ENCODE measurements at regions not wholly inside any gene's neighbourhood (a gene's known extent, or its start where the extent isn't known, plus 50 kb on each side); places are given as distances from the start of the nearest gene placed in this dataset.

GRCh38 chrX:43316146-43316545 is 340.0 kb upstream of the MAOA start:
- TF ChIP-seq SP1 (IDR thresholded peaks at IDR 0.05): no peak
- TF ChIP-seq BHLHE40 (IDR thresholded peaks at IDR 0.05; ENCODE audit: borderline replicate concordance): no peak
- no peak for TF ChIP-seq SUZ12 (IDR thresholded peaks at IDR 0.05)
- TF ChIP-seq NFRKB (IDR thresholded peaks at IDR 0.05): no peak
- no peak for TF ChIP-seq CTBP1 (IDR thresholded peaks at IDR 0.05; ENCODE audit: borderline replicate concordance)
- TF ChIP-seq FOXA1 (IDR thresholded peaks at IDR 0.05): no peak
- no peak for TF ChIP-seq LEF1 (IDR thresholded peaks at IDR 0.05; ENCODE audit: borderline replicate concordance)
- no peak for TF ChIP-seq FOXM1 (IDR thresholded peaks at IDR 0.05; ENCODE audit: borderline replicate concordance)
- no peak for TF ChIP-seq ELF4 (IDR thresholded peaks at IDR 0.05)
- TF ChIP-seq L3MBTL2 (conservative IDR thresholded peaks at IDR 0.05): no peak
- no peak for TF ChIP-seq HDGF (IDR thresholded peaks at IDR 0.05; ENCODE audit: borderline replicate concordance)
- no peak for TF ChIP-seq TARDBP (IDR thresholded peaks at IDR 0.05)
- TF ChIP-seq FOXK2 (IDR thresholded peaks at IDR 0.05): no peak
- no peak for TF ChIP-seq PKNOX1 (IDR thresholded peaks at IDR 0.05)
- no peak for TF ChIP-seq ZNF384 (IDR thresholded peaks at IDR 0.05)
- no peak for TF ChIP-seq ARNT (IDR thresholded peaks at IDR 0.05)
- CTCF ChIA-PET: no interaction called here
- no peak for DNase-seq (ENCODE audit: extremely low spot score)
- POLR2A ChIA-PET: no interaction called here

DNA sequence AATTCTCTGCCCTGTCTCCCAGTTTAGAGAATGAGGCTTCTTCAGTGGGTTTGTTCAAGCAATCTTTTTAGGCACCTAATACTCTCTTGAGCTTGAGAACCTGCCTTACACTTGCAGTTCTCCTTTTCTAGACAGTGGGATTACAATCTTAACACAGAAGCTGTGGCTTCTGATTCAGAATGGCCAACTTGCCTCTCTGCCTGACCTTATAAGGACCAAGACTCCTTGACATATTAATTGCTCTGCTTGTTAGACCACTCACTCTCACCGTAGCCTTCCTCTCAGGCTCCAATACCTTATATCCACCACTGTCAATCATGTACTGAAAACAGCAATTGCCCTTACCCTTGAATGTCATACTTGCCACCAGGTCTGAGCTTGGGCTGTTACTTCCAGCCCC is 338.7 kb upstream of the MAOA start:
- POLR2A ChIA-PET: no interaction called here
- no peak for DNase-seq (ENCODE audit: extremely low spot score)
- no peak for TF ChIP-seq LEF1 (IDR thresholded peaks at IDR 0.05; ENCODE audit: borderline replicate concordance)
- TF ChIP-seq ELF4 (IDR thresholded peaks at IDR 0.05): no peak
- TF ChIP-seq FOXA1 (IDR thresholded peaks at IDR 0.05): no peak
- no peak for TF ChIP-seq BHLHE40 (IDR thresholded peaks at IDR 0.05; ENCODE audit: borderline replicate concordance)
- no peak for TF ChIP-seq PKNOX1 (IDR thresholded peaks at IDR 0.05)
- TF ChIP-seq L3MBTL2 (conservative IDR thresholded peaks at IDR 0.05): no peak
- TF ChIP-seq NFRKB (IDR thresholded peaks at IDR 0.05): no peak
- no peak for TF ChIP-seq ZNF384 (IDR thresholded peaks at IDR 0.05)
- no peak for TF ChIP-seq SUZ12 (IDR thresholded peaks at IDR 0.05)
- TF ChIP-seq SP1 (IDR thresholded peaks at IDR 0.05): no peak
- TF ChIP-seq FOXK2 (IDR thresholded peaks at IDR 0.05): no peak
- no peak for TF ChIP-seq ARNT (IDR thresholded peaks at IDR 0.05)
- no peak for TF ChIP-seq HDGF (IDR thresholded peaks at IDR 0.05; ENCODE audit: borderline replicate concordance)
- TF ChIP-seq CTBP1 (IDR thresholded peaks at IDR 0.05; ENCODE audit: borderline replicate concordance): no peak
- TF ChIP-seq FOXM1 (IDR thresholded peaks at IDR 0.05; ENCODE audit: borderline replicate concordance): no peak
- TF ChIP-seq TARDBP (IDR thresholded peaks at IDR 0.05): no peak
- CTCF ChIA-PET: no interaction called here

- no peak for DNase-seq (ENCODE audit: extremely low spot score)
- TF ChIP-seq ARNT (IDR thresholded peaks at IDR 0.05) (no peak), FOXA1 (IDR thresholded peaks at IDR 0.05) (no peak), SUZ12 (IDR thresholded peaks at IDR 0.05) (no peak), ELF4 (IDR thresholded peaks at IDR 0.05) (no peak), L3MBTL2 (conservative IDR thresholded peaks at IDR 0.05) (no peak), TARDBP (IDR thresholded peaks at IDR 0.05) (no peak), BHLHE40 (IDR thresholded peaks at IDR 0.05; ENCODE audit: borderline replicate concordance) (no peak), FOXM1 (IDR thresholded peaks at IDR 0.05; ENCODE audit: borderline replicate concordance) (no peak), FOXK2 (IDR thresholded peaks at IDR 0.05) (no peak), HDGF (IDR thresholded peaks at IDR 0.05; ENCODE audit: borderline replicate concordance) (no peak), NFRKB (IDR thresholded peaks at IDR 0.05) (no peak), CTBP1 (IDR thresholded peaks at IDR 0.05; ENCODE audit: borderline replicate concordance) (no peak), ZNF384 (IDR thresholded peaks at IDR 0.05) (no peak), SP1 (IDR thresholded peaks at IDR 0.05) (no peak), PKNOX1 (IDR thresholded peaks at IDR 0.05) (no peak), LEF1 (IDR thresholded peaks at IDR 0.05; ENCODE audit: borderline replicate concordance) (no peak)
- ChIA-PET POLR2A (no interaction called here), CTCF (no interaction called here)
Measured at GRCh38 chrX:43328358-43328946, 327.6 kb upstream of the MAOA start.

DNA sequence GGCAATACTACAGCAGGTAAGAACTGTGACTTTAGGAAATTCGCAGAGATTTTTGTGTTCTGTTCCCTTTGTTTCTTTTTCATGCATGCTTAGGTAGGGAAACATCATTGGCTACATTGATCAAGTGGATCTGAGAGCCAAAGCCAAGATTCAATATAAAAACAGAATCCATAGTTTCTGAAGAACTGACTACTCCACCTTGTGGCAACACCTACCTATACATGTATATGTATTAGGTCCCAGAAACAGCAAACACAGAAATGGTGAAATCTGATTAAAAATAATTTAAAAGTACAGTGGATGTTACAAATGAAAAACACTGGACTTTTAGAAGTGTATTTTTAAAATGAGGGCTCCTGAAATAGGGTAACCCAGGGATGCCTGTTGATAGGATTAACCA is 322.6 kb upstream of the MAOA start:
- no peak for TF ChIP-seq TARDBP (IDR thresholded peaks at IDR 0.05)
- TF ChIP-seq SUZ12 (IDR thresholded peaks at IDR 0.05): no peak
- TF ChIP-seq ELF4 (IDR thresholded peaks at IDR 0.05): no peak
- TF ChIP-seq FOXK2 (IDR thresholded peaks at IDR 0.05): no peak
- TF ChIP-seq NFRKB (IDR thresholded peaks at IDR 0.05): no peak
- TF ChIP-seq FOXM1 (IDR thresholded peaks at IDR 0.05; ENCODE audit: borderline replicate concordance): no peak
- TF ChIP-seq ZNF384 (IDR thresholded peaks at IDR 0.05): no peak
- no peak for TF ChIP-seq LEF1 (IDR thresholded peaks at IDR 0.05; ENCODE audit: borderline replicate concordance)
- TF ChIP-seq FOXA1 (IDR thresholded peaks at IDR 0.05): no peak
- no peak for TF ChIP-seq BHLHE40 (IDR thresholded peaks at IDR 0.05; ENCODE audit: borderline replicate concordance)
- TF ChIP-seq HDGF (IDR thresholded peaks at IDR 0.05; ENCODE audit: borderline replicate concordance): no peak
- no peak for TF ChIP-seq SP1 (IDR thresholded peaks at IDR 0.05)
- TF ChIP-seq CTBP1 (IDR thresholded peaks at IDR 0.05; ENCODE audit: borderline replicate concordance): no peak
- TF ChIP-seq L3MBTL2 (conservative IDR thresholded peaks at IDR 0.05): no peak
- TF ChIP-seq PKNOX1 (IDR thresholded peaks at IDR 0.05): no peak
- no peak for TF ChIP-seq ARNT (IDR thresholded peaks at IDR 0.05)

GRCh38 chrX:43345166-43345565 is 310.9 kb upstream of the MAOA start:
- DNase-seq (ENCODE audit: extremely low spot score): no peak
- no peak for TF ChIP-seq TARDBP (IDR thresholded peaks at IDR 0.05)
- TF ChIP-seq NFRKB (IDR thresholded peaks at IDR 0.05): no peak
- no peak for TF ChIP-seq PKNOX1 (IDR thresholded peaks at IDR 0.05)
- no peak for TF ChIP-seq ELF4 (IDR thresholded peaks at IDR 0.05)
- no peak for TF ChIP-seq FOXM1 (IDR thresholded peaks at IDR 0.05; ENCODE audit: borderline replicate concordance)
- no peak for TF ChIP-seq L3MBTL2 (conservative IDR thresholded peaks at IDR 0.05)
- TF ChIP-seq SUZ12 (IDR thresholded peaks at IDR 0.05): no peak
- TF ChIP-seq ZNF384 (IDR thresholded peaks at IDR 0.05): no peak
- no peak for TF ChIP-seq FOXA1 (IDR thresholded peaks at IDR 0.05)
- TF ChIP-seq SP1 (IDR thresholded peaks at IDR 0.05): no peak
- no peak for TF ChIP-seq LEF1 (IDR thresholded peaks at IDR 0.05; ENCODE audit: borderline replicate concordance)
- TF ChIP-seq FOXK2 (IDR thresholded peaks at IDR 0.05): no peak
- no peak for TF ChIP-seq BHLHE40 (IDR thresholded peaks at IDR 0.05; ENCODE audit: borderline replicate concordance)
- TF ChIP-seq HDGF (IDR thresholded peaks at IDR 0.05; ENCODE audit: borderline replicate concordance): no peak
- CTCF ChIA-PET: no interaction called here
- POLR2A ChIA-PET: no interaction called here

More for the DNA sequence above, 322.6 kb upstream of the MAOA start:
- CTCF ChIA-PET: no interaction called here
- DNase-seq (ENCODE audit: extremely low spot score): no peak
- POLR2A ChIA-PET: no interaction called here

Measured in HEK293T (cell line).